GM12891 (cell line): ENCODE measurements at regions not wholly inside any gene's neighbourhood (a gene's known extent, or its start where the extent isn't known, plus 50 kb on each side); places are given as distances from the start of the nearest gene placed in this dataset.

Source experiments
- POLR2A ChIP-seq: IDR thresholded peaks from 2 replicates; pipeline ENCODE4 v1.6.1; 2011; ENCODE audit warnings: low read depth, low read length, control low read depth
- POU2F2 ChIP-seq: IDR thresholded peaks from 2 replicates; pipeline ENCODE4 v1.6.1; 2011; ENCODE audit warnings: low read depth, mild to moderate bottlenecking, control low read depth, low read length, moderate library complexity

DNA sequence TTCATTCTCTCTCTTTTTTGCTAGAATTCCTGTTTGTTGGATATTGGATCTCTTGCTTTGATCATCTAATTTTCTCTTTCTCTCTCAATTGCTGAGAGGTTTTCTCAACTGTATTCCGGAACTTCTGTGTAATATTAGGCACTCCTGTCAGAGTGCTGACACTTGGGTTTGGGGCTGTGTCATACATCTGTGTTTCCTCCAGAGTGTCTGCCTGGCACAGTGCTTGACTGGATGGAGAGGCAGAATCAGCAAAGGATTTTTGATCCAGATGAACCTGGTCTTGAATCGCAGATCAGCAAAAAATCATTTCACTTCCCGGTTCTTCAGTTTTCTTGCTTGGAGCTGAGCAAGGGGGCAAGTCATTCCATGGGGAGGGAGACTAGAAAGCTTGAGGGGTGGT is 87.7 kb upstream of the CXCR4 start:
- TF ChIP-seq POU2F2 (no peak), POLR2A (no peak)
